Activated CD4-positive, alpha-beta T cell treated with anti-CD3 and anti-CD28 coated beads, Interleukin-2, amount 10 ng/mL, durations not matched to agents 7 days and 5 days (primary cell): ENCODE measurements at regions not wholly inside any gene's neighbourhood (a gene's known extent, or its start where the extent isn't known, plus 50 kb on each side); places are given as distances from the start of the nearest gene placed in this dataset.

Experiments
- CTCF ChIA-PET: fragments of 350-600 bp; sonication (Branson Sonifier 250); formaldehyde crosslinking; loops from one replicate; lab custom pipeline; 2021; ENCODE audit warnings: antibody characterized with exemption; lab: Charles Lee
- POLR2A ChIA-PET: fragments of 350-600 bp; sonication (Branson Sonifier 250); formaldehyde crosslinking; loops from one replicate; lab custom pipeline; 2021; ENCODE audit warnings: antibody characterized with exemption; lab: Charles Lee
- DNase-seq: peaks from one replicate; pipeline ENCODE4 v3.0.0-alpha.2; 2020
- H3K27ac Mint-ChIP-seq: one replicate; pipeline ENCODE4 v1.8.0; 2021; ENCODE audit warnings: mild to moderate bottlenecking, moderate library complexity, mixed read lengths
- H3K27me3 Mint-ChIP-seq: one replicate; pipeline ENCODE4 v1.8.0; 2021; ENCODE audit warnings: mixed read lengths
- H3K36me3 Mint-ChIP-seq: one replicate; pipeline ENCODE4 v1.8.0; 2021; ENCODE audit warnings: low read depth, mixed read lengths
- H3K4me1 Mint-ChIP-seq: one replicate; pipeline ENCODE4 v1.8.0; 2021; ENCODE audit warnings: mixed read lengths
- H3K4me3 Mint-ChIP-seq: one replicate; pipeline ENCODE4 v1.8.0; 2021; ENCODE audit warnings: mild to moderate bottlenecking, moderate library complexity, mixed read lengths
- H3K9me3 Mint-ChIP-seq: one replicate; pipeline ENCODE4 v1.8.0; 2021; ENCODE audit warnings: mixed read lengths

DNA sequence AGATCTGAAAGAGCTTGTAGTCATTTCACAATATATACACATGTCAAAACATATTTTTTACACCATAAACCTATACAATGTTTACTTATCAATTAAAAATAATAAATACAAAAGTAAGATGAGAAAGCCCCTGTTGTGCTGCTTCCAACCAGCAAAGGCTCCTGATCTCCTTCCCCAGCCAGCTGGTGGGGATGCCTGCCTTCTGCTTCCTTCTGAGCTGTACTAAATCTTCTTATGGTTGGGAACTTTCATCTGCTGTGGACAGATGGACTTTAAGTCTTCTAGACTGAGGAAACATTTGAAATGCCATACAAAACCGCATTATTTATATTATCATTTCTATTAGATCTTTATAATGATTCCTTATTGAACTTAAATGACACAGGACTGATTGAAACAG lies 745.3 kb upstream of the CHD1 start:
- Mint-ChIP-seq H3K4me1 (no peaks in the 10 kb centered on the region), H3K27me3 (no peaks in the 10 kb centered on the region), H3K36me3 (no peaks in the 10 kb centered on the region), H3K27ac (no peak overlapping the region), H3K9me3 (no peaks in the 10 kb centered on the region), H3K4me3 (no peak overlapping the region)
- CTCF ChIA-PET = no interaction called here
- DNase-seq = no peak
- POLR2A ChIA-PET = no interaction called here

DNA sequence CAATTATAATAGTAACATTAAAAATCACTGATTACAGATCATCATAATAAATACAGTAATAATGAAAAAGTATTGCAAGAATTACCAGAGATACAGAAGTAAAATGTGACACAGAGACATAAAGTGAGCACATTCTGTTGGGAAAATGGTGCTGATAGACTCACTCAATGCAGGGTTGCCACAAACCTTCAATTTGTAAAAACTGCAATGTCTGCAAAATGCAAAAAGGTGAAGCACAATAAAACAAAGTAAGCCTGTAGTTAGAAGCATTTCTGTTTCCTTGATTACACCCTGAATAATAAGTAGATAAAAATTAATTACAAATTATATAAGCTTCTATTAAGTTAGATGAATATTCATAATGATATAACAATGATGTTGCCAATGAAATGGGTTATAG lies 736.2 kb upstream of the CHD1 start:
- no peak overlapping the region for H3K27ac Mint-ChIP-seq
- H3K4me3 Mint-ChIP-seq = no peak overlapping the region
- no peaks in the 10 kb centered on the region for H3K27me3 Mint-ChIP-seq
- no peak for DNase-seq
- CTCF ChIA-PET = no interaction called here
- no peaks in the 10 kb centered on the region for H3K36me3 Mint-ChIP-seq
- POLR2A ChIA-PET = no interaction called here
- no peaks in the 10 kb centered on the region for H3K9me3 Mint-ChIP-seq
- H3K4me1 Mint-ChIP-seq = no peaks in the 10 kb centered on the region

DNA sequence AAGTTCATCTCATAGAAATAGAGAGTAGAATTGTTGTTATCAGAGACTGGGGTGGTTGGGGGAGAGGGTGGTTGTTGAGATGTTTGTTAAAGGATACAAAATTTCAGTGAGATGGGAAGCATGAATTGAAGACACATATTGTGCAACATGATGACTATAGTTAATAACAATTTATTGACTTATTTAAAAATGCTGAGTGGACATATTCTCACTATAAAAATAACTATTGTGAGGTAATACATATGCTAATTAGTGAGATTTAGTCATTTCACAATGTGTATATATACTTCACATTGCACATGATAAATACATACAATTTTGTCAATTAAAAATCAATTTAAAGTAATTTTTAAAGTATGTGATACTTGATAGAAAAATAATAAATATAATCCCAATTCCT lies 722.5 kb upstream of the CHD1 start:
- H3K4me3 Mint-ChIP-seq = no peak overlapping the region
- ChIA-PET CTCF (no interaction called here), POLR2A (no interaction called here)
- H3K27ac Mint-ChIP-seq = no peak overlapping the region
- H3K36me3 Mint-ChIP-seq = no peaks in the 10 kb centered on the region
- no peaks in the 10 kb centered on the region for H3K9me3 Mint-ChIP-seq
- no peaks in the 10 kb centered on the region for H3K4me1 Mint-ChIP-seq
- H3K27me3 Mint-ChIP-seq = no peaks in the 10 kb centered on the region
- DNase-seq = no peak

DNA sequence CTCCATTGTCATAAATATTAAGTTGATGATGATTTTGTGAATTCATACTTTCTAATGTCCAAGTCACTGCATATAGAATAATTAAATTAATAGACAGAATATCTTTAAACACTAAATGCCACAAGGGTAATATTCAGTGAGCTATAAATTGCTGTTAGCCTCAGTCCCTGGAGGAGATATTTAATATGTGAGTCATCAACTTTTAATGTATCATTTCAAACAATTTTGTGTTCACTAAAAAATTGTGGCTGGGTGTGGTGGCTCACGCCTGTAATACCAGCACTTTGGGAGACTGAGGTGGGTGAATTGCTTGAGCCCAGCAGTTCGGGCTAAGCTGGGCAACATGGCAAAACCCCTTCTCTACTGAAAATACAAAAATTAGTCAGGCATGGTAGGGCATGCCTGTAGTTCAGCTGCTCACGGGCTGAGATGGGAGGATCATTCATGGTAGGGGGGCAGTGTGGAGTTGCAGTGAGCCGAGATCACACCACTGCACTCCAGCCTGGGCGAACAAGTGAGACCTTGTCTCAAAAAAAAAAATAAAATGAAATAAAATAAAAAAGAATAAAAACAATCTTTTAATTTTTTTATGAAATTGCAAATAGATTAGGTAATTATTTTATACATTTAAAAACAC lies 717.3 kb upstream of the CHD1 start:
- Mint-ChIP-seq H3K36me3 (no peaks in the 10 kb centered on the region), H3K9me3 (peaks cover 6% of the 10 kb centered on the region), H3K4me3 (no peak overlapping the region), H3K4me1 (no peaks in the 10 kb centered on the region), H3K27me3 (no peaks in the 10 kb centered on the region), H3K27ac (no peak overlapping the region)
- no peak for DNase-seq
- CTCF ChIA-PET = no interaction called here
- POLR2A ChIA-PET = no interaction called here

DNA sequence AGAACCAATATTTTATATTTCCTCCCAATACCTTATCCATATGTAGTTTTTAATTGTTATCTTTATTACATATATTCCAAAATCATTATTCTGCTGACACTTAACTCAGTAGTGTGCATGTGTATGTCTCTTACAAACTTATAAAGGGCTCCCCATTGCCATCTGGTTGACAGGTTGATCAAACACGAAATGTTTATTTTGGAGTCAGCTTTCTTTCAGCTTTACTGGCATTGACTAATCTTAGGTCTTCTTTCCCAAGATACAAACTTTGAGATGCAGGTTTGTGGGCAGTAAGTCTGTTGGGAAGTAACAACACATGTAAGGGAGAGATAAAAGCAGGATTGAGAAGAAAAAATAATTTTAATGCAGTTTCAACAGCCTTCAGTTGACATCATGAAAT lies 716.0 kb upstream of the CHD1 start:
- CTCF ChIA-PET = no interaction called here
- POLR2A ChIA-PET = no interaction called here
- Mint-ChIP-seq H3K36me3 (no peaks in the 10 kb centered on the region), H3K9me3 (peaks cover 6% of the 10 kb centered on the region), H3K4me1 (no peaks in the 10 kb centered on the region), H3K27ac (no peak overlapping the region), H3K27me3 (no peaks in the 10 kb centered on the region), H3K4me3 (no peak overlapping the region)
- no peak for DNase-seq

DNA sequence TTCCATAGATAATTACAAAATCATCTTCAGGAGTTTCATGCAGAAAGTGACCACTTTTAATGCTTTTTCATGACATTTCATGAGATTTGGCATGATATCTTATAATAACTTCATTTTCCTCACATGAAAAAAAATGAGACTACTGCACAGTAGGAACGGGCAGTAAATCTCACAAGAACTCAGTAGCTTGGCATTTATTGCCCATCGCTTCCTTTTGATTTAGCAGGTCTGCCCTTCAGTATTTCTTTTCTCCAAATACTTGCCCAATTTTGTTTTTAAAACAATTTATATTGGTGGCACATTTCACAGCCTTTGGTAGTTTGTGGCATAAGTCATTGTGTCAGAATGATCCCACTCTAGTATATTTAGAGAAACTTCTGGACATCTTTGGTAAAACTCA lies 711.8 kb upstream of the CHD1 start:
- H3K27me3 Mint-ChIP-seq = no peaks in the 10 kb centered on the region
- ChIA-PET CTCF (no interaction called here), POLR2A (no interaction called here)
- peaks cover 6% of the 10 kb centered on the region for H3K9me3 Mint-ChIP-seq
- no peak for DNase-seq
- H3K4me3 Mint-ChIP-seq = no peak overlapping the region
- H3K27ac Mint-ChIP-seq = no peak overlapping the region
- H3K4me1 Mint-ChIP-seq = no peaks in the 10 kb centered on the region
- H3K36me3 Mint-ChIP-seq = no peaks in the 10 kb centered on the region

DNA sequence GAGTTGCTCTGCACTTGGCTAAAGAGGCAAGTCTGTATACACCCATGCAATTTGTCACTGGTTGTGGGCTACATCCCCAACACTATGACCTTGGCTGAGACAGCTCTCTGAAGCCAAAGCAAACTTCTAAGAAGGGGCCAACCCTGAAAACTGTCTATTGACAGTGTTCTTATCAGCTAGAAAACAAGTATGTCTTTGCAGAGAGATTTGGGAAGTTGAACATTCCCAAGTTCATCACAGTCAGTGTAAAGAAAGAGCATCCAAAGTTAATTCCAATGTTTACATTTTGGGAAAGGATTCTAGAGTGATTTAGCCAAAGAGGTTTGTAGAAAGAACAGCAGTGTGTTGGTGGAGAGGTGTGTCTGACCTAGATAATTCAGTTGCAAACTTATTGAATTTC lies 711.1 kb upstream of the CHD1 start:
- Mint-ChIP-seq H3K36me3 (no peaks in the 10 kb centered on the region), H3K9me3 (peaks cover 6% of the 10 kb centered on the region), H3K27ac (no peak overlapping the region), H3K27me3 (no peaks in the 10 kb centered on the region), H3K4me3 (no peak overlapping the region), H3K4me1 (no peaks in the 10 kb centered on the region)
- DNase-seq = no peak
- CTCF ChIA-PET = no interaction called here
- POLR2A ChIA-PET = no interaction called here

DNA sequence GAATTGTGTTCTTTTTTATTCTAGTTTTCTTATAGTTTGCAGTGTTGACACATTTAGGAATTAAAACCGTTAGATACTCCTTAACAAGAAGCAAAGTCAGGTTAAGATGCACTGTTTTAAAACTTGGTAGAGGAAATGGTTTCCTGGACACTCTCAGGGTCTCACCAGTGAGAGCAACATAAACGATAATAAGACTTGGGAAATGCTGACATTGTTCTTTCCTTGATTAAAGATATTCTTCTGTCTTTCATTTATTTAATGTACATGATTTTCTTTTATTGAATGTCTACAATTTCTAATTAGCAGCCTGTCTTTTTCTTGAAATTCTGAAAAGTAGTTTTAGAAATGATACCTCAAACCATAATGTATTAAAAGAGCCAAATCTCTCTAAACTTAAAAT lies 707.9 kb upstream of the CHD1 start:
- H3K36me3 Mint-ChIP-seq = no peaks in the 10 kb centered on the region
- H3K9me3 Mint-ChIP-seq = no peaks in the 10 kb centered on the region
- no peak overlapping the region for H3K4me3 Mint-ChIP-seq
- CTCF ChIA-PET = no interaction called here
- H3K27ac Mint-ChIP-seq = no peak overlapping the region
- no peaks in the 10 kb centered on the region for H3K4me1 Mint-ChIP-seq
- no peaks in the 10 kb centered on the region for H3K27me3 Mint-ChIP-seq
- DNase-seq = no peak
- POLR2A ChIA-PET = no interaction called here

DNA sequence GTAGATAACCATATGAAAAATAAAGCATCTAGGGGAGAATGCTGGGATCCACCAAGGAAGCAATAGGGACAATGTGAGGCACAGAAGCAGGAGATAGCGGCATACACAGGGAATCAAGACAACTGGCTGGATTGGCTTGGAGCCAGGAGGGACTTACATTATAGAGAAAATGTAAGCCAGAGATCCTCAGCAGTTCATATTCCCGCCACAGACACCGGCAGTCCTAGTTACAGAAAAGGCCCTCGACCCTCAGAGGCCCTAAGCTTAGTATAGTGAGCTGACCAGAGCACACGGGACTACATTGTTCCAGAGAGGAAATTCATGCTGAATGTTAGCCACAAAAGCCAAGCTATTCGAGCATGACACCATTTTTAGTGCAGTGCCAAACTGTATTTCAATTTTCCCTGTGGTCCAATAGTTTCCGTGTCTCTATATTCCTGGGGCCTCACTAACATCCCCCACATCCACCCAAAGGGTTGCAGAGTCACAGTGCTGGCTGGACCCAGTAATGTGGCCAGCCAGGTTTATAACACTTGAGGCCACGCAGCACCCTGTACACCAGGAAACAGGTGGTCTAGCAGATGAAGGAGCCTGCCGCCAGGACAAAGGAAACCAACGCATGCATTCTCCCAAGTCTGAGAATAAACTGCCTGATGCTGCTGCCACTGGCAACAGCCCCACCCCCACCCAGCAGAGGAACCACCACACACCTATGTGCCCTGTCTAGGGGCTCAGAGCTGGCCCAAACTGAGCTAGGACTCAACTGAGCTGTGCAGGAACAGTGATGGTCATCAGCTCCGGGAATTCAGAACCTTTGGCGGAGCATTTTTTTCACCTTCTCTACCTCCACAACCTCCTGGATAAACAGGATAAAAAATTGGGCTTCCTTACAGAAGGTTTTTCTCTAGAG lies 693.2 kb upstream of the CHD1 start:
- CTCF ChIA-PET = no interaction called here
- POLR2A ChIA-PET = no interaction called here
- DNase-seq = no peak
- Mint-ChIP-seq H3K4me1 (no peaks in the 10 kb centered on the region), H3K4me3 (no peak overlapping the region), H3K9me3 (peaks cover 3% of the 10 kb centered on the region), H3K36me3 (no peaks in the 10 kb centered on the region), H3K27ac (no peak overlapping the region), H3K27me3 (no peaks in the 10 kb centered on the region)

DNA sequence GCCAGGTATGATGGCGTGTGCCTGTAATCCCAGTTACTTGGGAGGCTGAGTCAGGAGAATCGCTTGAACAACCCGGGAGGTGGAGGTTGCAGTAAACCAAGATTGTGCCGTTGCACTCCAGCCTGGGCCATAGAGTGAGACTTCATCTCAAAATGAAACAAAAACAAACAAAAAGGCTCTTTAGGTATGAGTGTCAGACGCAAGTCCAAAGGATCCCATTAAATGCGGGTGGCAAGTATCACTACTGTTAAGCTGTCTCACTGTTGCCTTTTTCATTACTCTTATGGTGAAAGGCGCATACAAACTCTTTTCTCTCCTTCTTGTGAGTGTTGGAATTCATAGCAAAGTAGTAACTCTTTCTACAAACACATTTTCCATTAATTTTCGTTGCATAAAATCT lies 688.5 kb upstream of the CHD1 start:
- Mint-ChIP-seq H3K27ac (no peak overlapping the region), H3K4me3 (no peak overlapping the region), H3K36me3 (no peaks in the 10 kb centered on the region), H3K9me3 (no peaks in the 10 kb centered on the region), H3K4me1 (no peaks in the 10 kb centered on the region), H3K27me3 (no peaks in the 10 kb centered on the region)
- ChIA-PET CTCF (no interaction called here), POLR2A (no interaction called here)
- DNase-seq = no peak

DNA sequence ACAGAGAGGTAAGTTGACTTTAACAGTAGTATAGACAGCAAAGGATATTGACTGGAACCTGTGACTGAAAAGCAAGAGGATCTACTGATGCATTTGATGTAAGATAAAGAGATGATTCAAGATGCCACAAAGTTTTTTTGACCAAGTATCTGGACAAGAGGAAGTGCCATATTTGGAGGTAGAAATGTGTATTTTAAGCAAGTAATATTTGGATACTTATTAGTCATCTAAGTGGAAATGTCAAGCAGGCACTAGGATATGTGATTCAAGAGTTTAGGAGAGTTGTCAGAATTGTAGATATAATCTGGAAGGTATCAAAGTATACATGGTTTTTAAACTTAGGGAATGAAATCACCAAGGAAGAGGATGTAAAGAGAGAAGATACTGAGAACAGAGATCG lies 686.1 kb upstream of the CHD1 start:
- H3K27me3 Mint-ChIP-seq = no peaks in the 10 kb centered on the region
- POLR2A ChIA-PET = no interaction called here
- no peak for DNase-seq
- no peaks in the 10 kb centered on the region for H3K9me3 Mint-ChIP-seq
- H3K4me3 Mint-ChIP-seq = no peak overlapping the region
- no peaks in the 10 kb centered on the region for H3K36me3 Mint-ChIP-seq
- no peaks in the 10 kb centered on the region for H3K4me1 Mint-ChIP-seq
- CTCF ChIA-PET = no interaction called here
- H3K27ac Mint-ChIP-seq = no peak overlapping the region

DNA sequence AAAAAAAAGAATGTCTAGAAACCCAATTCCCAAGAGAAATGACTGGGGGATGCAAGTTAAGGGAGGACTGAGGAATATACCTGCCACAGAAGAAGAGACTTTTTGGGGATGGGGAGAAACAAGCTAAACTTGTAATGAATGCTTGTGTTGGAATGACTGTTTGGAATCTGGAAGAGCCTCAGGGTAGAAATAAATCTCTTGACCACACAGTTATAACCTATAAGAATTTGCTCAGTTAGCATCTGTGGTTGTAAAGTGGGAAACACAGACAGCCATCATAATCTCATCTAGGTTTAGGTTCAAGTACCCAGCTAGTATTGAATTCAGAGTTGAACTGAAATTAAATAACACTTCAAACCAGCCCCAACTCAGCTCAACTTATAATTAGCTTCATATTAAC lies 678.3 kb upstream of the CHD1 start:
- no peak overlapping the region for H3K27ac Mint-ChIP-seq
- H3K9me3 Mint-ChIP-seq = no peaks in the 10 kb centered on the region
- H3K4me1 Mint-ChIP-seq = no peaks in the 10 kb centered on the region
- H3K27me3 Mint-ChIP-seq = no peaks in the 10 kb centered on the region
- CTCF ChIA-PET = no interaction called here
- no peak overlapping the region for H3K4me3 Mint-ChIP-seq
- POLR2A ChIA-PET = no interaction called here
- no peaks in the 10 kb centered on the region for H3K36me3 Mint-ChIP-seq
- no peak for DNase-seq

DNA sequence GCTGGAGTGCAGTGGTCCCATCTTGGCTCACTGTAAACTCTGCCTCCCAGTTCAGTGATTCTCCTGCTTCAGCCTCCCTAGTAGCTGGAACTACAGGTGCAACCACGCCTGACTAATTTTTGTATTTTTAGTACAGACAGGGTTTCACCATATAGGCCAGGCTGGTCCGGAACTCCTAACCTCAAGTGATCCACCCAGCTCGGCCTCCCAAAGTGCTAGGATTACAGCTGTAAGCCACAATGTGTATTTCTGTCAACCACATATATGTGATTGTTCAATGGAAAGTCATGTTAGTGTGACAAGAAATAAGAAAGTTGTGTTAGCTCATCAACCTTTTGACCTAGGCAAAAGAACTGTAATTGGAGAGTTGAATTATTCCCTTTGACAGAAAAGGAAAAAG lies 677.1 kb upstream of the CHD1 start:
- no peaks in the 10 kb centered on the region for H3K9me3 Mint-ChIP-seq
- DNase-seq = no peak
- H3K36me3 Mint-ChIP-seq = no peaks in the 10 kb centered on the region
- ChIA-PET CTCF (no interaction called here), POLR2A (no interaction called here)
- no peaks in the 10 kb centered on the region for H3K27me3 Mint-ChIP-seq
- H3K4me1 Mint-ChIP-seq = no peaks in the 10 kb centered on the region
- H3K27ac Mint-ChIP-seq = no peak overlapping the region
- no peak overlapping the region for H3K4me3 Mint-ChIP-seq

DNA sequence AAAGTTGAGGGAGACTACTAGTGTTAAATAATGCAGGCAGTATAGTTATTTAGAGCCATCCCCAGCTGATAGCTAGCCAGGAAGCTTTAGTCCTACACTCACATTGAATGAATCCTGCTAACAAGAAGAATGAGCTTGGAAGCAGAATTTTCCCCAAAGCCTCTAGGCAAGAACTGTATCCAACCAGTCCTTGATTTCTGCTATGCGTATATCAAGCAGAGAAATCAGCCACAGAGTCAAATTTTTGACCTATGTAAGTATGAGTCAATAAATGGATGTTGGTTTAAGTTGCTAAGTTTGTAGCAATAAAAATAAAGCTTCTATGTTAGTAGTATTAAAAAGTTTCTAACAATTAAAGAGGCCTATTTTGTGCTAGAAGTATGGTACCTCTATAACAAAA lies 672.1 kb upstream of the CHD1 start:
- H3K27me3 Mint-ChIP-seq = no peaks in the 10 kb centered on the region
- POLR2A ChIA-PET = no interaction called here

More for the DNA sequence above, 672.1 kb upstream of the CHD1 start:
- Mint-ChIP-seq H3K36me3 (no peaks in the 10 kb centered on the region), H3K4me1 (no peaks in the 10 kb centered on the region), H3K27ac (no peak overlapping the region), H3K9me3 (no peaks in the 10 kb centered on the region), H3K4me3 (no peak overlapping the region)
- DNase-seq = no peak
- CTCF ChIA-PET = no interaction called here
